ENCODE measurements at regions not wholly inside any gene's neighbourhood (a gene's known extent, or its start where the extent isn't known, plus 50 kb on each side); places are given as distances from the start of the nearest gene placed in this dataset.
"Not testable (repeated sequence)": the region's sequence is repeated elsewhere in the genome, so short reads cannot be mapped to it uniquely, and the experiment has no call there.

GRCh38 chr4:146073517-146073916 is 102.0 kb upstream of the LSM6 start:
- no peak for DNase-seq (ENCODE audit: low read depth)

DNA sequence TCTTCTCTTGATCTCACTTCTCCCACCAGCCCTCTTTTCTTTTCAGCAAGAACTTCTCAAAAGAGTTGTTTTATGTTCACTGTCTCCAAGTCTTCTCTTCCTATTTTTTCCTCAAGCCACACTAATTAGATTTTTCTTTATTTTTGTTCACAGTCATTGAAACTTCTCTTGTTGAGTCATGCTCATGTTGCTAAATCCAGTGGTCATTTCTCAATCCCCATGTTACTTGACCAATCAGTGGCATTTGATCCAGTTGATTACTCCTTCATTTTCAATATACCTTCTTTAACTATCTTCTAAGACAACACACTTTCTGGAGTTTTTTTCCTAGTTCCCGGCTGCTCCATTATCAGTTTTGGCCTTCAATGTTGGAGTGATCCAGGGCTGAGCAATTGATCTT is 103.1 kb upstream of the LSM6 start:
- DNase-seq (ENCODE audit: low read depth): no peak

- DNase-seq (ENCODE audit: low read depth): no peak
These were observed 104.1 kb upstream of the LSM6 start for GRCh38 chr4:146071390-146071789.

DNA sequence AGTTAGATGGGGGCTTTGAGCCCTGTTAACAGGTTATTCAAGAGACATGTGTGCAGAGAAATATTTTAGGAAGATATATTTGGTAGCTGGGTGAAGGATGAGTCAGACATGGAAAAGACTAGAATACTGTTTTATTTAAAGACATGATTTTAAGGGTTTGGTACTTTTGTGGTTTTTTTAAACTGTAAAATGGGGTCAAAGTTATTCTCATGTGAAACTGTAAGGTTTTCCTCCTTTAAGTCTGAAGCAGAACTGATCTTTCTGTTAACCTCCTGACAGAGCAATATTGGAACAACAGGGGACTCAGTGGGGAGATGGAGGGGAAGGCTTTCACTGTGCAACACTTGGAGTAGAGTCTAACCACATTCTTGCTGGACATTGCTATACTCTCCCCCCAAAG is 112.4 kb upstream of the LSM6 start:
- no peak for DNase-seq (ENCODE audit: low read depth)

- DNase-seq (ENCODE audit: low read depth): no peak
These were observed 113.2 kb upstream of the LSM6 start for GRCh38 chr4:146062340-146062739.

- no peak for DNase-seq (ENCODE audit: low read depth)
These were observed 113.7 kb upstream of the LSM6 start for GRCh38 chr4:146061610-146062334.

DNA sequence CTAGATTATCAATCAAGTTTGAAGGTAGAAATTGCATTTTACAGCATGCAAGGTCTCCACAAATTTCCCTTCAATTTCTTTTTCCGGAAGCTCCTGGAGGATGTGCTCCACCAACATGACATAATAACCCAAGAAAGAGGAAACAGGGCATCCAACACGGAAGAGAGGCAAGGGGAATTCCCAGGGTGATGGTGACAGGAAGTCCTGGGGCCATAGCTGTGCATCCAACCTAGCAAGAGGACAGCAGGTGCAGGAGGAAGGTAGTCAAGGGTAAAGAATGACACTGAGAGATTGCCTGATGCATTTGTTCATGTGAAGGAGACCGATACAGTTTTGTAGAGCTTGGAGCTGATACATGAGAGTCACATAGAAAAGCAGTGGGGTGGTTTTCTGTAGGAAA is 115.7 kb upstream of the LSM6 start:
- DNase-seq (ENCODE audit: low read depth): no peak

DNA sequence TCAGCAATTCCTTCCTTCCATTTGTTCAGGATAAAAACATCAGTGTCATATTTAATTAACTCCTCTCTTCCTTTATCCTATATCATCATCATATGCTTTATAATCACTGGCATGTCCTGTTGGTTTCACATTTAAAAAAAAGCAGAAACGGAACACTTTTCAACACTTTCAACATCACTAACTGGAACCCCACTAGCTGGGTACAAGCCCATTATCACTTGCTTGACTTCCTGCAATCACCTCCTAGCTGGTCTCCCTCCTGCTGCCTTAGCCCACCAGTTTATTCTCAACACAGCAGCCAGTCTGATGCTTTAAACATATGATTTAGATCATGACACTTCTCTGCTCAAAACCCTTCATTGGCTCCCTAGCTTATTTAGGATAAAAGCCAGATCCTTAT is 116.4 kb upstream of the LSM6 start:
- DNase-seq (ENCODE audit: low read depth): no peak

GRCh38 chr4:146058531-146058930 is 117.0 kb upstream of the LSM6 start:
- DNase-seq (ENCODE audit: low read depth): no peak

DNA sequence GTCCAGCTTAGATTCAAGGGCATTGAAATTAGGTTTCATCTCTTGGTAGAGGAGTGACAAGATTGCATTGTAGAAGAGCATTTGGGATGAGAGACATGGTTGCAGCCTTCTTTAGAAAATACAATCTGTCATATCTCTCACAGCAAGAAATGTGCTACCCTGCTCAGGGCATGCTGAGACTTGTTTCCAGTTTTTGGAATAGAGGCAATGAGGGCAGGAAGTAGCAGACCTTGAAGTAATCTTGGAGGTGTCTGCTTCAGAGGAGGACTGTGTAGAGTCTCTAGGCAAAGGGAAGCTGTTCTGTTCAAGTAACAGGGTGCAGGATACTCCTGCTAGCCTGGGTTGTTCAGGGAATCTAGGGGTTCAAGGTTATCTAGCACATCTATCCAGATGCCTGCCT is 116.1 kb upstream of the ZNF827 start:
- DNase-seq (ENCODE audit: low read depth): no peak

- DNase-seq (ENCODE audit: low read depth): no peak
These were observed 115.3 kb upstream of the ZNF827 start for GRCh38 chr4:146053891-146054290.

GRCh38 chr4:146051728-146052391 is 113.2 kb upstream of the ZNF827 start:
- no peak for DNase-seq (ENCODE audit: low read depth)

- DNase-seq (ENCODE audit: low read depth): no peak
These were observed 112.6 kb upstream of the ZNF827 start for GRCh38 chr4:146051223-146051622.

- no peak for DNase-seq (ENCODE audit: low read depth)
These were observed 111.2 kb upstream of the ZNF827 start for GRCh38 chr4:146049802-146050201.

GRCh38 chr4:146047768-146048167 is 109.1 kb upstream of the ZNF827 start:
- not testable (repeated sequence) for DNase-seq (ENCODE audit: low read depth)

- no peak for DNase-seq (ENCODE audit: low read depth)
These were observed 102.7 kb upstream of the ZNF827 start for GRCh38 chr4:146041139-146042004.

DNA sequence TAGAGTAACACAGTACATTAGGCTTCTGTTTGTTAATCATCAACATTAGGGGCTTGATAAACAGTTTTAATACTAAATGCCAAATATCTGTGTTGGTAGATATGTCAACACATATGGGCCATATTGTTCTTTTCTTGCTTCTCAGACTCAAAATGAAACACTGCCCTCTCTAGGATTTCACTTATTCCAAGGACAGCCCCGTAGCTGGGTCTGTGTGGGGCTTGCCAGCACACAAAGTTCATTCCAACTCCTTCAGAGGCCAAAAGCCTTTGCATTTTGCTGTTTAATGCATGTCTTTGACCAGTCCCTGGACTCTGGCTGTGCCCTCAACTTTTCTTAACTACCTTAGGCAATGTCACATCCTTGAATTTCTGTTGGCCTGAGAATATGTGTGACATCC is 102.0 kb upstream of the ZNF827 start:
- DNase-seq (ENCODE audit: low read depth): no peak

DNA sequence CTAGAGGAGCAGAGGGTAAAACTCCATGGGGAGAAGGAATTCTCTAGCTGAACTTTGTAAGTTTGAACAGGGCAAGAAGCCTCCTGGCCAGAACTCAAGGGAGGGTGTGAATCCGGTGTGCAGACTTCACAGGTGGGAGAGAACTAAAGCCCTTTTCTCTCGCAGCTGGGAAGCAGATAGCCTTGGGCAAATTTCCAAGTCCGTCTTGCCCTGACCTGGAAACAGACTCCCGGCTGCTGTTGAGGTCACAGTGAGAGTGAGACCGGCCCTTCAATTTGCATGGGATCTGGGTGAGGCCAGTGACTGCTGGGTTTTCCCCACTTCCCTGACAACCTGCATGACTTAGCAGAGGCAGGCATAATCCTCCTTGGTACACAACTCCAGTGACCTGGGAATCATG is 94.5 kb upstream of the ZNF827 start:
- no peak for DNase-seq (ENCODE audit: low read depth)

DNA sequence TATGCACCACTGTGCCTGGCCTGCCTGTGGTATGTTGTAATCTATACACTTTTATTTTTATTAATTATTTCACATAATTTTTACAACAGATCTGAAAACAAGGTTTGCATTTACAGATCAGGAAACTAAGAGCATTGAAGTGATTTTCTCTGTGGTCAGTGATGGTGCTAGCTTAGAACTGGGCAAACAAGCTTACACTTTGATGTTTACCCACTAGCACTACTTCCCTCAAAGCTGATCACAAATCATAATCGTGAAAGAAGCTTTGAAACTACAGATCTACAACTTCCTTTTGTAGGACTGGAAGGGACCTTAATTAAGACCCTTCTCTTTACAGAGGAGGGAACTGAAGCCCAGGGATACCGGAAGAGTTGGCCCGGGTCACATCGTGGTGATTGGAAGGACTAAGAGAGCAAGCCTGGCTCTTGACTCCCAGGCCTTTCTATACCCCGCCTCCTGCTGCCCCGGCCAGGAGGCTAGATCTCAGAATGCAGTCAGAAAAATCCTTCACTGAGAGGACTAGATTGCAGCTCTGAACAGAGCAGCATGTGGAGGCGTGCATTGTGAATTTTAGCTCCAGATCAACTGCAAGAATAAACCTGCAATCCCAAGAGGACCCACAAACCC is 93.7 kb upstream of the ZNF827 start:
- DNase-seq (ENCODE audit: low read depth): no peak

DNA sequence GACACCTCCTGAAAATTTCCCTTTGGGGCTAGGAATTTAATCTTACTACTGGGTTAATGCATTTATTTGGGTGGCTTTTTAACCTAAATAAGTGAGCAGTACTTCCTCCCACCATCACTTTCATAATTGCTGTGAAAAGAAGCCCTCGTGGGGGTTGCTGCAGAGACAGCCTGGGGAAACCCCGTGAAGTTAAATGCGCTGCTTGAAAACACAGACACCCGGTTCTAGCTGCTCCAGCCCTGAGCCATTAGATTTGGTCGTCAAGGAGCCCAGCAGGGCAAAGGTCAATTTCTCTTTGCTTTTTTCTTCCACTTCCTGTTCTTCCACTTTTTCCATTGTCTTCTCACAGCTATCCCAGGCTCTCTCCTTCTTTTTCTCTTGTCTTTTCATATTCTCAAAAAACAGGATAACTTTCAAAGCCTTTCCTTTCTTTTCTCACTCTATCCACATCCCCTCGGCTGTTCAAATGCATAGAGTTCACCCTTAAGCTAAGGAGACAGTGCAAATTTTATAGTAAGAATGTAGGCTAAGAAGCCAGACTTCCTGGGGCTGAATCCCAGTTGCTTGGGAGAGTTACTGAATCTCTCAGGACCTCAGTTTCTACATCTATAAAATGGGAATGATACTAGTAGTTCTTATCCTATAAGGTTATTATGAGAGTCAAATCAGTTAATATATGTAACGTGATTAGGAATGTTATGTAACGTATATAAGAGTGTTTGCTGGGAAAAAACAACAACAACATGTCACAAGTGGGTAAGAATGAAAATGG is 91.5 kb upstream of the ZNF827 start:
- DNase-seq (ENCODE audit: low read depth): no peak

- no peak for DNase-seq (ENCODE audit: low read depth)
These were observed 90.5 kb upstream of the ZNF827 start for GRCh38 chr4:146029147-146029546.

DNA sequence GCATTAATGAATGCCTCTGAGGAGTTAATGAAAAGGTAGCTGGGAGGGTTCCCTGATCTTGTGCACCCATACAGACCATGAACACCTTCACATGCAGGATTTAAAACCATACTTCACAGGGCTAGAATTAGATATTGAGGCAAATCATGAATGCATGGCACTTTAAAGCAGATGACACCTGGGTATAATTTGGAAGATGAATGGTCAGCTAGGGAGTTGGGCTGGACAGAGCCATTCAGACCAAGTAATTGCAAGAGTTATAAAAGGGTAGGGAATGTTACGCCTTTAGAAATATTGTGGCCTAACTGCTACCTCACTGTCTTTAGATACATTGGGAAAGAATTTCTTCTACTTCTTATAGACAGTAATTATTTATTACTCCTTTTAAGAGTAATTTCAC is 89.1 kb upstream of the ZNF827 start:
- no peak for DNase-seq (ENCODE audit: low read depth)
